ENCODE measurements at regions not wholly inside any gene's neighbourhood (a gene's known extent, or its start where the extent isn't known, plus 50 kb on each side); places are given as distances from the start of the nearest gene placed in this dataset.

DNA sequence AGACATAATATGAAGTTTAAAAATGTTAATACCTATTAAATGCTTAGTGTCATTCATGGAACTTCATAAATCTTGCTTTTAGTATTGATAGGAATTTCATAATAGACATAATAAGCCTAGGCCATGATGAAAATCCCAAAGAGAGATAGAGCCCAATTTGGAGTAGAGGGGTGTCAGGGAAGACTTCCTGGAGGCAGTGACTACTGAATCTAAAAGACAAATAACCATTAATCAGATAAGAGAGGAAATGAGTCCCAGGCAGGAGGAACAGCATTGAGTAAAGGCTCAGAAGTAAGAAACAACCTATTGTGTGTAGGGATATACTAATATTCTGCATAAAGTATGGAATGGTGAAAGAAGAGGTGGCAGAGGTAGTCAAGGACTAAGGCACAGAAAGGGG, 126.9 kb upstream of the MRPS22 start:
- no peak for TF ChIP-seq Cebpa-rat (IDR thresholded peaks at IDR 0.05)
- H3K4me2 ChIP-seq = no peak overlapping the region
- H3K27me3 ChIP-seq = no peaks in the 10 kb centered on the region
- no peaks in the 10 kb centered on the region for H4K20me1 ChIP-seq
- H3K9me3 ChIP-seq = no peaks in the 10 kb centered on the region
- H3K4me3 ChIP-seq = no peak overlapping the region
- no peak overlapping the region for H3K27ac ChIP-seq
- no peak overlapping the region for H3K9ac ChIP-seq
- H3K36me3 ChIP-seq = no peaks in the 10 kb centered on the region
- no peaks in the 10 kb centered on the region for H3K4me1 ChIP-seq

DNA sequence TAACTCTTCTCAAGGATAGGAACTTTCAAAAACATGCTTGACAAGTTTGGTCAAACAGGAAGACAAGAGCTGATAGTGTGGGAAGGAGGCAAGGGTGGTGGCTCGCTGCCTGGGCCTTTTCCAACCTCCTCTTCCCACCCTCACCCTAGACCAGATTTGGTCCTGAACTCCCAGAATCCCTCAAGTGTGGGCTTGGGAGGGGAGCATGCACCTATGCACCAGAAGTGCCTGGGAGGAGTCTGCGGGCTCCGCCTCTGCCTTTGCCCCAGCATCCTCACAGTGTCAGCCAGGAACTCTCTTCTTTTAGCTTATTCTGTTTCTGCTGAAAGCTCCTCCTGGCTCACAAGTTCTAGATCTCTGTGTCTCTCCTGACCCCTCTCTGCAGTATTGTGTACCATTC, 126.2 kb upstream of the MRPS22 start:
- Histone ChIP-seq H3K4me1 (no peaks in the 10 kb centered on the region), H3K36me3 (no peaks in the 10 kb centered on the region), H3K4me2 (no peak overlapping the region), H3K27me3 (no peaks in the 10 kb centered on the region), H4K20me1 (no peaks in the 10 kb centered on the region), H3K9ac (no peak overlapping the region), H3K9me3 (no peaks in the 10 kb centered on the region), H3K27ac (no peak overlapping the region), H3K4me3 (no peak overlapping the region)
- no peak for TF ChIP-seq Cebpa-rat (IDR thresholded peaks at IDR 0.05)

- H3K4me3 ChIP-seq = no peak overlapping the region
- TF ChIP-seq Cebpa-rat (IDR thresholded peaks at IDR 0.05) = no peak
- no peak overlapping the region for H3K4me2 ChIP-seq
- no peaks in the 10 kb centered on the region for H3K36me3 ChIP-seq
- no peak overlapping the region for H3K27ac ChIP-seq
- no peaks in the 10 kb centered on the region for H3K4me1 ChIP-seq
- H3K9ac ChIP-seq = no peak overlapping the region
- no peaks in the 10 kb centered on the region for H4K20me1 ChIP-seq
- H3K9me3 ChIP-seq = no peaks in the 10 kb centered on the region
- no peaks in the 10 kb centered on the region for H3K27me3 ChIP-seq
These were observed 125.8 kb upstream of the MRPS22 start for GRCh38 chr3:139218046-139218445.

- Histone ChIP-seq H3K4me1 (no peaks in the 10 kb centered on the region), H3K9me3 (no peaks in the 10 kb centered on the region), H3K9ac (no peak overlapping the region), H3K4me3 (no peak overlapping the region), H3K27ac (no peak overlapping the region), H4K20me1 (no peaks in the 10 kb centered on the region), H3K4me2 (no peak overlapping the region), H3K27me3 (no peaks in the 10 kb centered on the region), H3K36me3 (no peaks in the 10 kb centered on the region)
- no peak for TF ChIP-seq Cebpa-rat (IDR thresholded peaks at IDR 0.05)
These were observed 124.4 kb upstream of the MRPS22 start for GRCh38 chr3:139219463-139219862.

- H4K20me1 ChIP-seq = no peaks in the 10 kb centered on the region
- no peak overlapping the region for H3K27ac ChIP-seq
- no peaks in the 10 kb centered on the region for H3K27me3 ChIP-seq
- H3K9ac ChIP-seq = no peak overlapping the region
- no peak for TF ChIP-seq Cebpa-rat (IDR thresholded peaks at IDR 0.05)
- no peaks in the 10 kb centered on the region for H3K36me3 ChIP-seq
- H3K4me3 ChIP-seq = no peak overlapping the region
- no peaks in the 10 kb centered on the region for H3K4me1 ChIP-seq
- H3K9me3 ChIP-seq = no peaks in the 10 kb centered on the region
- no peak overlapping the region for H3K4me2 ChIP-seq
These were observed 121.6 kb upstream of the MRPS22 start for GRCh38 chr3:139222100-139222657.

DNA sequence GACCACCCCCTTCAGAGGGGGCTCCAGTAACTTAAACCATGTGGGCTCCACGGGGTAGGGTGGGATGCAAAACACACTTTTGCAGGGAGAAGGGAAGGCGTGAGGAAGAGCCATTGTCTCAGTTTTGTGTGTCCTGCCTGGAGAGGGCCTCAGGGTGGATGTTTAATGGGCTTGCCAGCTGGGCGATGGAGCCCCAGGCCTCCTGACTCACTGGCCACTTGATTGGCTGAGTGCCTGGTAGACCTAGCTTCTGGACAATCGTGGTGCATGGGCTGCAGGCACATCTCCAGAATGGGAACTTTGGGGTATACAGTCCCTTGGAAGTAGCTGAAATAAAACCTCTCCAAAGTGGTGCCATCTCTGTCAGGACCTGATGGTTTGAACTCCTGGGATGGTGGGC, 118.3 kb upstream of the MRPS22 start:
- Histone ChIP-seq H3K27ac (no peak overlapping the region), H3K9ac (no peak overlapping the region), H3K36me3 (no peaks in the 10 kb centered on the region), H4K20me1 (no peaks in the 10 kb centered on the region), H3K4me1 (no peaks in the 10 kb centered on the region), H3K9me3 (no peaks in the 10 kb centered on the region), H3K27me3 (no peaks in the 10 kb centered on the region), H3K4me3 (no peak overlapping the region), H3K4me2 (no peak overlapping the region)
- no peak for TF ChIP-seq Cebpa-rat (IDR thresholded peaks at IDR 0.05)

- no peaks in the 10 kb centered on the region for H3K27me3 ChIP-seq
- H3K4me3 ChIP-seq = no peak overlapping the region
- H4K20me1 ChIP-seq = no peaks in the 10 kb centered on the region
- H3K27ac ChIP-seq = no peak overlapping the region
- H3K4me1 ChIP-seq = no peaks in the 10 kb centered on the region
- no peak for TF ChIP-seq Cebpa-rat (IDR thresholded peaks at IDR 0.05)
- H3K9ac ChIP-seq = no peak overlapping the region
- no peak overlapping the region for H3K4me2 ChIP-seq
- H3K9me3 ChIP-seq = no peaks in the 10 kb centered on the region
- H3K36me3 ChIP-seq = no peaks in the 10 kb centered on the region
These were observed 117.1 kb upstream of the MRPS22 start for GRCh38 chr3:139226731-139227130.

GRCh38 chr3:139227165-139227564, 116.7 kb upstream of the MRPS22 start:
- no peak overlapping the region for H3K4me3 ChIP-seq
- no peaks in the 10 kb centered on the region for H3K27me3 ChIP-seq
- no peaks in the 10 kb centered on the region for H3K4me1 ChIP-seq
- no peak for TF ChIP-seq Cebpa-rat (IDR thresholded peaks at IDR 0.05)
- no peak overlapping the region for H3K27ac ChIP-seq
- H3K4me2 ChIP-seq = no peak overlapping the region
- no peak overlapping the region for H3K9ac ChIP-seq
- H3K9me3 ChIP-seq = no peaks in the 10 kb centered on the region
- no peaks in the 10 kb centered on the region for H3K36me3 ChIP-seq
- no peaks in the 10 kb centered on the region for H4K20me1 ChIP-seq

GRCh38 chr3:139227827-139228226, 116.0 kb upstream of the MRPS22 start:
- no peak for TF ChIP-seq Cebpa-rat (IDR thresholded peaks at IDR 0.05)

GRCh38 chr3:139230391-139230790, 113.4 kb upstream of the MRPS22 start:
- TF ChIP-seq Cebpa-rat (IDR thresholded peaks at IDR 0.05) = no peak
- Histone ChIP-seq H3K4me2 (no peak overlapping the region), H3K9ac (no peak overlapping the region), H3K4me1 (no peaks in the 10 kb centered on the region), H4K20me1 (no peaks in the 10 kb centered on the region), H3K27ac (no peak overlapping the region), H3K36me3 (no peaks in the 10 kb centered on the region), H3K27me3 (no peaks in the 10 kb centered on the region), H3K4me3 (no peak overlapping the region), H3K9me3 (no peaks in the 10 kb centered on the region)

More at GRCh38 chr3:139227827-139228226, 116.0 kb upstream of the MRPS22 start:
- H3K9ac ChIP-seq = no peak overlapping the region
- H3K9me3 ChIP-seq = no peaks in the 10 kb centered on the region
- no peaks in the 10 kb centered on the region for H3K4me1 ChIP-seq
- no peaks in the 10 kb centered on the region for H4K20me1 ChIP-seq
- H3K4me2 ChIP-seq = no peak overlapping the region
- H3K27ac ChIP-seq = no peak overlapping the region
- H3K4me3 ChIP-seq = no peak overlapping the region
- H3K36me3 ChIP-seq = no peaks in the 10 kb centered on the region
- H3K27me3 ChIP-seq = no peaks in the 10 kb centered on the region
